H1 (cell line): ENCODE measurements at regions not wholly inside any gene's neighbourhood (a gene's known extent, or its start where the extent isn't known, plus 50 kb on each side); places are given as distances from the start of the nearest gene placed in this dataset.

ENCODE experiments used
- BACH1 ChIP-seq: IDR thresholded peaks from 2 replicates; pipeline ENCODE4 v1.6.1; 2012; ENCODE audit warnings: low read length, improper control_type of control experiment
- BRCA1 ChIP-seq: IDR thresholded peaks from 2 replicates; pipeline ENCODE4 v1.6.1; 2012; ENCODE audit warnings: low read depth, low read length, improper control_type of control experiment
- EP300 ChIP-seq, 2 experiments: IDR thresholded peaks; 1 replicate in 1 of 2; 2 replicates in 1 of 2; pipeline ENCODE4 v1.6.1; 2011 to 2012; ENCODE audit warnings: low read depth in 2 of 2, low read length in 2 of 2, mild to moderate bottlenecking in 2 of 2, borderline replicate concordance in 1 of 2, inconsistent platforms in 1 of 2, moderate library complexity in 1 of 2
- EZH2 ChIP-seq: fragments of 200-600 bp; sonication (generic); IDR thresholded peaks from 2 replicates; pipeline ENCODE4 v1.7.1; 2012; ENCODE audit warnings: low read depth, mild to moderate bottlenecking, moderate library complexity, low read length, inconsistent platforms; ENCODE audit not compliant: severe bottlenecking
- FOSL1 ChIP-seq: IDR thresholded peaks from 2 replicates; pipeline ENCODE4 v1.6.1; 2011; ENCODE audit warnings: mild to moderate bottlenecking, low read depth, low read length, moderate library complexity; ENCODE audit not compliant: insufficient read depth
- HDAC2 ChIP-seq, 2 experiments: fragments of 300-600 bp in 1 of 2; sonication (generic) in 1 of 2; IDR thresholded peaks; 2 replicates each; pipeline ENCODE4 v1.6.1; 2011 to 2012; ENCODE audit warnings: low read depth in 2 of 2, low read length in 2 of 2, mild to moderate bottlenecking in 2 of 2, moderate library complexity in 2 of 2, borderline replicate concordance in 1 of 2, inconsistent platforms in 1 of 2
- JUN ChIP-seq: IDR thresholded peaks from 2 replicates; pipeline ENCODE4 v1.6.1; 2011; ENCODE audit warnings: low read depth, mild to moderate bottlenecking, improper control_type of control experiment, low read length
- POLR2A ChIP-seq, 2 experiments: IDR thresholded peaks; 1 replicate in 1 of 2; 2 replicates in 1 of 2; pipeline ENCODE4 v1.6.1; 2011; ENCODE audit warnings: low read depth in 2 of 2, low read length in 2 of 2, mild to moderate bottlenecking in 2 of 2; ENCODE audit errors: control extremely low read depth in 1 of 2
- POLR2AphosphoS5 ChIP-seq: IDR thresholded peaks from 2 replicates; pipeline ENCODE4 v1.6.1; 2011; ENCODE audit warnings: low read depth, low read length
- TAF1 ChIP-seq: IDR thresholded peaks from 2 replicates; pipeline ENCODE4 v1.6.1; 2011; ENCODE audit warnings: mild to moderate bottlenecking, low read depth, low read length
- TEAD4 ChIP-seq: IDR thresholded peaks from 2 replicates; pipeline ENCODE4 v1.6.1; 2012; ENCODE audit warnings: low read depth, low read length, inconsistent platforms, mixed read lengths
- YY1 ChIP-seq: IDR thresholded peaks from 2 replicates; pipeline ENCODE4 v1.6.1; 2011; ENCODE audit warnings: low read depth, mild to moderate bottlenecking, low read length
- TF ChIP-seq, protein P1 (sequence below): IDR thresholded peaks from 2 replicates; pipeline ENCODE4 v1.6.1; 2012; ENCODE audit warnings: inconsistent platforms
- TF ChIP-seq, protein P2 (sequence below), 3 experiments: IDR thresholded peaks; 1 replicate in 2 of 3; 2 replicates in 1 of 3; pipeline versions ENCODE4 v1.5.1 to v1.6.1; 2011; ENCODE audit warnings: low read length in 3 of 3, mild to moderate bottlenecking in 3 of 3, inconsistent platforms in 2 of 3, low read depth in 1 of 3, moderate library complexity in 1 of 3; ENCODE audit not compliant: insufficient read depth in 1 of 3; ENCODE audit errors: control extremely low read depth in 1 of 3

GRCh38 chr15:58311556-58311955 is 120.2 kb upstream of the LIPC start:
- TF ChIP-seq POLR2AphosphoS5 (no peak), YY1 (no peak), JUN (no peak), TAF1 (no peak), BACH1 (no peak), HDAC2 (IDR thresholded peaks at IDR 0.05; ENCODE audit: borderline replicate concordance in 1 of 2, low read depth in 2 of 2, low read length in 2 of 2) (no peak), EP300 (IDR thresholded peaks at IDR 0.05; ENCODE audit: borderline replicate concordance in 1 of 2, low read depth in 2 of 2, low read length in 2 of 2) (no peak), POLR2A (IDR thresholded peaks at IDR 0.05; ENCODE audit: control extremely low read depth in 1 of 2, low read depth in 2 of 2, low read length in 2 of 2) (no peak), TEAD4 (no peak), FOSL1 (no peak), BRCA1 (no peak), EZH2 (no peak)
- TF ChIP-seq, protein P1, sequence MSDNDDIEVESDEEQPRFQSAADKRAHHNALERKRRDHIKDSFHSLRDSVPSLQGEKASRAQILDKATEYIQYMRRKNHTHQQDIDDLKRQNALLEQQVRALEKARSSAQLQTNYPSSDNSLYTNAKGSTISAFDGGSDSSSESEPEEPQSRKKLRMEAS: no peak
- TF ChIP-seq, protein P2, sequence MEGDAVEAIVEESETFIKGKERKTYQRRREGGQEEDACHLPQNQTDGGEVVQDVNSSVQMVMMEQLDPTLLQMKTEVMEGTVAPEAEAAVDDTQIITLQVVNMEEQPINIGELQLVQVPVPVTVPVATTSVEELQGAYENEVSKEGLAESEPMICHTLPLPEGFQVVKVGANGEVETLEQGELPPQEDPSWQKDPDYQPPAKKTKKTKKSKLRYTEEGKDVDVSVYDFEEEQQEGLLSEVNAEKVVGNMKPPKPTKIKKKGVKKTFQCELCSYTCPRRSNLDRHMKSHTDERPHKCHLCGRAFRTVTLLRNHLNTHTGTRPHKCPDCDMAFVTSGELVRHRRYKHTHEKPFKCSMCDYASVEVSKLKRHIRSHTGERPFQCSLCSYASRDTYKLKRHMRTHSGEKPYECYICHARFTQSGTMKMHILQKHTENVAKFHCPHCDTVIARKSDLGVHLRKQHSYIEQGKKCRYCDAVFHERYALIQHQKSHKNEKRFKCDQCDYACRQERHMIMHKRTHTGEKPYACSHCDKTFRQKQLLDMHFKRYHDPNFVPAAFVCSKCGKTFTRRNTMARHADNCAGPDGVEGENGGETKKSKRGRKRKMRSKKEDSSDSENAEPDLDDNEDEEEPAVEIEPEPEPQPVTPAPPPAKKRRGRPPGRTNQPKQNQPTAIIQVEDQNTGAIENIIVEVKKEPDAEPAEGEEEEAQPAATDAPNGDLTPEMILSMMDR (IDR thresholded peaks at IDR 0.05; ENCODE audit: control extremely low read depth in 1 of 3, insufficient read depth in 1 of 3, low read depth in 1 of 3, low read length in 3 of 3): no peak
